ENCODE measurements at regions not wholly inside any gene's neighbourhood (a gene's known extent, or its start where the extent isn't known, plus 50 kb on each side); places are given as distances from the start of the nearest gene placed in this dataset.

DNA sequence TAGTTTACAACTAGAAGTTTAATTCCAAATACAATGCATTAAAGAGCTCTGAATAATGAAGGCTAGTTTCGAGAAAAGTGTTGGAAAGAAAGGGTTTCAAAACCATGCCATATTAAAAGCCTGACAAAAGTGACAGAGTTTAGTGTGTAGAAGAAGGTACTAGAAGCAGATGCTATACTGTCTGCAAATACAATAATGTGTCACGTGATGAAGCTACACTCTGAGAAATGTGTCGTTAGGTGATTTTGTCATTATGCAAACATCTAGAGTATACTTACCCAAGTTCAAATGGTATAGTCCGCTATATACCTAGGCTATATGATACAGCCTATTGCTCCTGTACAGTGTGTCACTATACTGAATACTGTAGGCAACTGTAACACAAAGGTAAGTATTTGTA lies 494.1 kb downstream of the TLE1 start:
- no peak overlapping the region for H4K91ac ChIP-seq (ENCODE audit: low read length)
- H3K4ac ChIP-seq (ENCODE audit: low read depth in 1 of 2, low read length in 2 of 2) = no peak overlapping the region
- no peak overlapping the region for H2BK120ac ChIP-seq (ENCODE audit: low read depth, low read length)
- no peaks in the 10 kb centered on the region for H3K79me1 ChIP-seq (replicated peaks; ENCODE audit: low read length, poor library complexity, severe bottlenecking)
- H3K9me3 ChIP-seq (ENCODE audit: control insufficient read depth, low read length) = peaks cover 35% of the 10 kb centered on the region
- H3K4me2 ChIP-seq (ENCODE audit: low read length, poor library complexity, severe bottlenecking) = no peak overlapping the region
- H2AK5ac ChIP-seq (ENCODE audit: low read length, severe bottlenecking) = no peak overlapping the region
- H4K8ac ChIP-seq (ENCODE audit: low read length) = no peak overlapping the region
- H3K9ac ChIP-seq (ENCODE audit: low read length) = no peak overlapping the region
- no peak overlapping the region for H3K23ac ChIP-seq (ENCODE audit: low read length in 2 of 2)
- no peak overlapping the region for H2BK12ac ChIP-seq (ENCODE audit: low read length in 2 of 2)
- WGBS = 93% methylated on average over 2 of the region's 4 CpGs
- no peaks in the 10 kb centered on the region for H3K4me1 ChIP-seq (ENCODE audit: control insufficient read depth, insufficient read depth, low read depth, low read length)
- no peaks in the 10 kb centered on the region for H3K27me3 ChIP-seq (ENCODE audit: control insufficient read depth in 1 of 2, insufficient read depth in 1 of 2, low read length in 2 of 2)
- no peak overlapping the region for H2BK15ac ChIP-seq (ENCODE audit: low read depth, poor library complexity, severe bottlenecking)
- no peak for DNase-seq
- no peak overlapping the region for H2BK5ac ChIP-seq (ENCODE audit: low read depth, low read length, poor library complexity, severe bottlenecking)
- H2AFZ ChIP-seq (ENCODE audit: low read depth, low read length) = no peak overlapping the region
- no peak overlapping the region for H3K18ac ChIP-seq (ENCODE audit: low read depth in 1 of 2, low read length in 2 of 2)
- H3K14ac ChIP-seq (ENCODE audit: low read length in 2 of 2) = no peak overlapping the region
- no peak overlapping the region for H3K27ac ChIP-seq (ENCODE audit: low read length, poor library complexity, severe bottlenecking)
- no peak overlapping the region for H3K4me3 ChIP-seq (ENCODE audit: insufficient read depth in 1 of 2, low read depth in 1 of 2, low read length in 2 of 2)
- no peaks in the 10 kb centered on the region for H3K36me3 ChIP-seq (ENCODE audit: control insufficient read depth in 1 of 2, insufficient read depth in 2 of 2, low read depth in 1 of 2, low read length in 2 of 2)

- H3K4me2 ChIP-seq (ENCODE audit: low read length, poor library complexity, severe bottlenecking) = no peak overlapping the region
- no peaks in the 10 kb centered on the region for H3K4me1 ChIP-seq (ENCODE audit: control insufficient read depth, insufficient read depth, low read depth, low read length)
- H3K79me1 ChIP-seq (replicated peaks; ENCODE audit: low read length, poor library complexity, severe bottlenecking) = no peaks in the 10 kb centered on the region
- no peak overlapping the region for H3K4ac ChIP-seq (ENCODE audit: low read depth in 1 of 2, low read length in 2 of 2)
- no peak overlapping the region for H2BK15ac ChIP-seq (ENCODE audit: low read depth, poor library complexity, severe bottlenecking)
- no peak overlapping the region for H3K23ac ChIP-seq (ENCODE audit: low read length in 2 of 2)
- no peaks in the 10 kb centered on the region for H3K27me3 ChIP-seq (ENCODE audit: control insufficient read depth in 1 of 2, insufficient read depth in 1 of 2, low read length in 2 of 2)
- no peak overlapping the region for H3K9ac ChIP-seq (ENCODE audit: low read length)
- no peak for DNase-seq
- no peak overlapping the region for H4K8ac ChIP-seq (ENCODE audit: low read length)
- no peak overlapping the region for H3K4me3 ChIP-seq (ENCODE audit: insufficient read depth in 1 of 2, low read depth in 1 of 2, low read length in 2 of 2)
- no peak overlapping the region for H2BK120ac ChIP-seq (ENCODE audit: low read depth, low read length)
- H2AFZ ChIP-seq (ENCODE audit: low read depth, low read length) = no peak overlapping the region
- H3K18ac ChIP-seq (ENCODE audit: low read depth in 1 of 2, low read length in 2 of 2) = no peak overlapping the region
- H3K14ac ChIP-seq (ENCODE audit: low read length in 2 of 2) = no peak overlapping the region
- H2BK5ac ChIP-seq (ENCODE audit: low read depth, low read length, poor library complexity, severe bottlenecking) = no peak overlapping the region
- no peak overlapping the region for H3K27ac ChIP-seq (ENCODE audit: low read length, poor library complexity, severe bottlenecking)
- no peak overlapping the region for H2AK5ac ChIP-seq (ENCODE audit: low read length, severe bottlenecking)
- 93% methylated on average over 1 of the region's 1 CpG for WGBS
- H3K9me3 ChIP-seq (ENCODE audit: control insufficient read depth, low read length) = peaks cover 32% of the 10 kb centered on the region
- H4K91ac ChIP-seq (ENCODE audit: low read length) = no peak overlapping the region
- H3K36me3 ChIP-seq (ENCODE audit: control insufficient read depth in 1 of 2, insufficient read depth in 2 of 2, low read depth in 1 of 2, low read length in 2 of 2) = no peaks in the 10 kb centered on the region
- H2BK12ac ChIP-seq (ENCODE audit: low read length in 2 of 2) = no peak overlapping the region
Measured at GRCh38 chr9:81193362-81194339, 495.7 kb downstream of the TLE1 start.

DNA sequence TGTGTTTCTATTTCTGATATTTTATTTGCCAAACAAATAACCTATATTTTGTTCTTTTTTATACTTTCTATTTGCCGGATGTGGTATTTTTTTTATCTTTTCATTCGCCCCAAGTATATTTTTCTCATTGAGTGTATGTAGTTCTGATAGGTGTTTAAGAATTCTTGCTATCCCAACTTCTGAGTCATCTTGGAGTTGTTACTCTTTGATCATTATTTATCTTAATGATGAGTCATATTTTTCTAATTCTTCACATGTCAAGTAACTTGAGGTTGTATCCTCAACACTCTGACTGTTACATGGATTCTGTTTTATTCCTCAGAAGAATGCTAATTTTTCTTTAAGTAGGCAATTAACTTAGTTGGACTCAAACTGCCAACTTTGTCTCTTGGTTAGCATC lies 498.1 kb downstream of the TLE1 start:
- no peak overlapping the region for H3K4me2 ChIP-seq (ENCODE audit: low read length, poor library complexity, severe bottlenecking)
- no CpG with 5 or more reads among the region's 2 CpGs for WGBS
- H2AFZ ChIP-seq (ENCODE audit: low read depth, low read length) = no peak overlapping the region
- no peak overlapping the region for H4K91ac ChIP-seq (ENCODE audit: low read length)
- no peak overlapping the region for H3K9ac ChIP-seq (ENCODE audit: low read length)
- H3K27me3 ChIP-seq (ENCODE audit: control insufficient read depth in 1 of 2, insufficient read depth in 1 of 2, low read length in 2 of 2) = no peaks in the 10 kb centered on the region
- H3K14ac ChIP-seq (ENCODE audit: low read length in 2 of 2) = no peak overlapping the region
- no peak overlapping the region for H3K18ac ChIP-seq (ENCODE audit: low read depth in 1 of 2, low read length in 2 of 2)
- H2AK5ac ChIP-seq (ENCODE audit: low read length, severe bottlenecking) = no peak overlapping the region
- H3K4me3 ChIP-seq (ENCODE audit: insufficient read depth in 1 of 2, low read depth in 1 of 2, low read length in 2 of 2) = no peak overlapping the region
- H3K4me1 ChIP-seq (ENCODE audit: control insufficient read depth, insufficient read depth, low read depth, low read length) = no peaks in the 10 kb centered on the region
- H3K9me3 ChIP-seq (ENCODE audit: control insufficient read depth, low read length) = peaks cover 32% of the 10 kb centered on the region
- H2BK12ac ChIP-seq (ENCODE audit: low read length in 2 of 2) = no peak overlapping the region
- no peak overlapping the region for H2BK15ac ChIP-seq (ENCODE audit: low read depth, poor library complexity, severe bottlenecking)
- no peak overlapping the region for H3K23ac ChIP-seq (ENCODE audit: low read length in 2 of 2)
- no peak overlapping the region for H4K8ac ChIP-seq (ENCODE audit: low read length)
- no peak overlapping the region for H3K27ac ChIP-seq (ENCODE audit: low read length, poor library complexity, severe bottlenecking)
- no peak overlapping the region for H3K4ac ChIP-seq (ENCODE audit: low read depth in 1 of 2, low read length in 2 of 2)
- no peak for DNase-seq
- no peak overlapping the region for H2BK5ac ChIP-seq (ENCODE audit: low read depth, low read length, poor library complexity, severe bottlenecking)
- no peaks in the 10 kb centered on the region for H3K36me3 ChIP-seq (ENCODE audit: control insufficient read depth in 1 of 2, insufficient read depth in 2 of 2, low read depth in 1 of 2, low read length in 2 of 2)
- no peaks in the 10 kb centered on the region for H3K79me1 ChIP-seq (replicated peaks; ENCODE audit: low read length, poor library complexity, severe bottlenecking)
- no peak overlapping the region for H2BK120ac ChIP-seq (ENCODE audit: low read depth, low read length)

GRCh38 chr9:81190659-81191058 lies 498.7 kb downstream of the TLE1 start:
- H4K8ac ChIP-seq (ENCODE audit: low read length) = no peak overlapping the region
- H3K27me3 ChIP-seq (ENCODE audit: control insufficient read depth in 1 of 2, insufficient read depth in 1 of 2, low read length in 2 of 2) = no peaks in the 10 kb centered on the region
- H4K91ac ChIP-seq (ENCODE audit: low read length) = no peak overlapping the region
- no peak overlapping the region for H2BK12ac ChIP-seq (ENCODE audit: low read length in 2 of 2)
- no peak overlapping the region for H2AFZ ChIP-seq (ENCODE audit: low read depth, low read length)
- no peak overlapping the region for H3K27ac ChIP-seq (ENCODE audit: low read length, poor library complexity, severe bottlenecking)
- no peak overlapping the region for H2BK120ac ChIP-seq (ENCODE audit: low read depth, low read length)
- H3K4ac ChIP-seq (ENCODE audit: low read depth in 1 of 2, low read length in 2 of 2) = no peak overlapping the region
- H2AK5ac ChIP-seq (ENCODE audit: low read length, severe bottlenecking) = no peak overlapping the region
- H3K23ac ChIP-seq (ENCODE audit: low read length in 2 of 2) = no peak overlapping the region
- H3K4me3 ChIP-seq (ENCODE audit: insufficient read depth in 1 of 2, low read depth in 1 of 2, low read length in 2 of 2) = no peak overlapping the region
- H3K4me1 ChIP-seq (ENCODE audit: control insufficient read depth, insufficient read depth, low read depth, low read length) = no peaks in the 10 kb centered on the region
- H2BK5ac ChIP-seq (ENCODE audit: low read depth, low read length, poor library complexity, severe bottlenecking) = no peak overlapping the region
- H3K18ac ChIP-seq (ENCODE audit: low read depth in 1 of 2, low read length in 2 of 2) = no peak overlapping the region
- no CpG with 5 or more reads among the region's 1 CpG for WGBS
- H3K9ac ChIP-seq (ENCODE audit: low read length) = no peak overlapping the region
- no peak overlapping the region for H2BK15ac ChIP-seq (ENCODE audit: low read depth, poor library complexity, severe bottlenecking)
- H3K79me1 ChIP-seq (replicated peaks; ENCODE audit: low read length, poor library complexity, severe bottlenecking) = no peaks in the 10 kb centered on the region
- no peaks in the 10 kb centered on the region for H3K36me3 ChIP-seq (ENCODE audit: control insufficient read depth in 1 of 2, insufficient read depth in 2 of 2, low read depth in 1 of 2, low read length in 2 of 2)
- no peak overlapping the region for H3K4me2 ChIP-seq (ENCODE audit: low read length, poor library complexity, severe bottlenecking)
- H3K14ac ChIP-seq (ENCODE audit: low read length in 2 of 2) = no peak overlapping the region
- H3K9me3 ChIP-seq (ENCODE audit: control insufficient read depth, low read length) = peaks cover 32% of the 10 kb centered on the region
- DNase-seq = peak; percentile 5

Measured in mesenchymal stem cell (in vitro differentiated cells and primary cell).